WTC11 (cell line): ENCODE measurements at regions not wholly inside any gene's neighbourhood (a gene's known extent, or its start where the extent isn't known, plus 50 kb on each side); places are given as distances from the start of the nearest gene placed in this dataset.

Experiments used
- ATF1 ChIP-seq: sonication (generic); formaldehyde crosslinking; IDR thresholded peaks from 2 replicates; pipeline ENCODE4 v1.8.1; 2023; ENCODE audit warnings: mild to moderate bottlenecking, moderate library complexity, missing genetic modification reagents
- ATF2 ChIP-seq: sonication (generic); formaldehyde crosslinking; IDR thresholded peaks from 2 replicates; pipeline ENCODE4 v1.8.1; 2022; ENCODE audit warnings: low read depth, missing genetic modification reagents, borderline replicate concordance
- CREM ChIP-seq: sonication (generic); formaldehyde crosslinking; IDR thresholded peaks from 2 replicates; pipeline ENCODE4 v1.8.1; 2022; ENCODE audit warnings: mild to moderate bottlenecking, missing genetic modification reagents, moderate library complexity
- CTCF ChIP-seq: fragments of 200-600 bp; IDR thresholded peaks from 2 replicates; pipeline ENCODE4 v1.8.0; 2022; ENCODE audit warnings: antibody characterized with exemption
- E2F1 ChIP-seq: sonication (generic); formaldehyde crosslinking; IDR thresholded peaks from 2 replicates; pipeline ENCODE4 v1.8.0; 2022; ENCODE audit warnings: mild to moderate bottlenecking, missing genetic modification reagents
- ELF4 ChIP-seq: sonication (generic); formaldehyde crosslinking; IDR thresholded peaks from 2 replicates; pipeline ENCODE4 v1.8.1; 2022; ENCODE audit warnings: low read depth, mild to moderate bottlenecking, moderate library complexity, missing genetic modification reagents
- ESRRA ChIP-seq: sonication (generic); formaldehyde crosslinking; IDR thresholded peaks from 2 replicates; pipeline ENCODE4 v1.8.1; 2022; ENCODE audit warnings: mild to moderate bottlenecking, missing genetic modification reagents, borderline replicate concordance
- GTF2I ChIP-seq: fragments of 250-450 bp; sonication (Bioruptor Pico); conservative IDR thresholded peaks from 2 replicates; pipeline ENCODE4 v1.4.0; 2021; ENCODE audit warnings: mild to moderate bottlenecking
- MYBL2 ChIP-seq: sonication (generic); formaldehyde crosslinking; IDR thresholded peaks from 2 replicates; pipeline ENCODE4 v1.8.1; 2023; ENCODE audit warnings: mild to moderate bottlenecking, moderate library complexity, missing genetic modification reagents
- NFYB ChIP-seq: sonication (generic); formaldehyde crosslinking; conservative IDR thresholded peaks from 2 replicates; pipeline ENCODE4 v1.8.0; 2022; ENCODE audit warnings: low read depth, missing genetic modification reagents
- SMAD3 ChIP-seq: sonication (generic); formaldehyde crosslinking; IDR thresholded peaks from 2 replicates; pipeline ENCODE4 v1.8.0; 2022; ENCODE audit warnings: missing genetic modification reagents, mild to moderate bottlenecking, borderline replicate concordance
- USF1 ChIP-seq: sonication (generic); formaldehyde crosslinking; IDR thresholded peaks from 2 replicates; pipeline ENCODE4 v1.8.0; 2022; ENCODE audit warnings: mild to moderate bottlenecking, missing genetic modification reagents
- ZMAT4 ChIP-seq: fragments of 250-450 bp; sonication (Bioruptor Pico); IDR thresholded peaks from 2 replicates; pipeline ENCODE4 v1.9.0; 2021; ENCODE audit warnings: mild to moderate bottlenecking

GRCh38 chr13:70415136-70415535, 306.9 kb upstream of the KLHL1 start:
- TF ChIP-seq CTCF (no peak), ESRRA (CRISPR knock-in tag) (no peak), USF1 (CRISPR knock-in tag) (no peak), CREM (no peak), NFYB (CRISPR knock-in tag) (no peak), E2F1 (no peak), MYBL2 (no peak), ZMAT4 (CRISPR knock-in tag) (no peak), ELF4 (no peak), GTF2I (no peak), ATF2 (CRISPR knock-in tag) (no peak), SMAD3 (CRISPR knock-in tag) (no peak), ATF1 (no peak)
